ENCODE measurements at regions not wholly inside any gene's neighbourhood (a gene's known extent, or its start where the extent isn't known, plus 50 kb on each side); places are given as distances from the start of the nearest gene placed in this dataset.
A peak's percentile ranks its signal among the peaks of the same experiment; 100 is the strongest.
"Not testable (repeated sequence)": the region's sequence is repeated elsewhere in the genome, so short reads cannot be mapped to it uniquely, and the experiment has no call there.

DNA sequence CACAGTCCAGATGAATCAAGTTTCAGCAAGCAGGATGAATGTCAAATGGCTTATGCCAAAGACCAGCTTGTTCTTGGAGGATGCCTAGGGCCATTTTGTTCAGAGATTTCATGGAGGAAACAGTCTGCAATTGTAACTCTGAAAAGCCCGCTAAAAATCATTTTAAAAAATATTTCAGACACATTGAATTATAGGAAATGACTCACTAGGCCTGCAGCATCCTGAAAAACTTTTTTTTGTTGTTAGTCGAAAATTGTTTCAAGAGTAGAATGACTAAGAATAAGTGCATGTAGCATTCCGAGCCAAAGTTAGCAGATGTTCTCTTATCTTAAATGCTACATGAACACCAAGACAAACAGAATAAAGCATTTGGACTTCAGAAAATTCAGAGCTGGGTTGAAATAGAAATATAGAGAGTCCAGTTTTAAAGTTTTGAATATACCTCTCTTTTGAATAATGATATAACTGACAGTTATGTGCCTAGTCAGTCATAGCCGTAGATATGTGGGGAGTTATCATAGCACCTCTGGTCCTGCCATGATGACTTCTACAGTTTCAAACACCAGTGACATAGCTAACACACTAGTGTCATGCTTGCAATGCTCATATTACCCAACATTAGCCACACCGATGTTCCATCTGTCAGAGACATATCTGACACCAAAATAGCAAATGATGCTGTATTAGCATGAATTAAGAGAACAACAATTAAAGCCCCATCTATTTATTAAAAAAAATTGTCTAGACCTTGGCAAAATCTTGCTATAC lies 1462.8 kb upstream of the GBE1 start:
- peak in 6 of 8 donors; percentile 33 to 74 (median 62) for ATAC-seq

DNA sequence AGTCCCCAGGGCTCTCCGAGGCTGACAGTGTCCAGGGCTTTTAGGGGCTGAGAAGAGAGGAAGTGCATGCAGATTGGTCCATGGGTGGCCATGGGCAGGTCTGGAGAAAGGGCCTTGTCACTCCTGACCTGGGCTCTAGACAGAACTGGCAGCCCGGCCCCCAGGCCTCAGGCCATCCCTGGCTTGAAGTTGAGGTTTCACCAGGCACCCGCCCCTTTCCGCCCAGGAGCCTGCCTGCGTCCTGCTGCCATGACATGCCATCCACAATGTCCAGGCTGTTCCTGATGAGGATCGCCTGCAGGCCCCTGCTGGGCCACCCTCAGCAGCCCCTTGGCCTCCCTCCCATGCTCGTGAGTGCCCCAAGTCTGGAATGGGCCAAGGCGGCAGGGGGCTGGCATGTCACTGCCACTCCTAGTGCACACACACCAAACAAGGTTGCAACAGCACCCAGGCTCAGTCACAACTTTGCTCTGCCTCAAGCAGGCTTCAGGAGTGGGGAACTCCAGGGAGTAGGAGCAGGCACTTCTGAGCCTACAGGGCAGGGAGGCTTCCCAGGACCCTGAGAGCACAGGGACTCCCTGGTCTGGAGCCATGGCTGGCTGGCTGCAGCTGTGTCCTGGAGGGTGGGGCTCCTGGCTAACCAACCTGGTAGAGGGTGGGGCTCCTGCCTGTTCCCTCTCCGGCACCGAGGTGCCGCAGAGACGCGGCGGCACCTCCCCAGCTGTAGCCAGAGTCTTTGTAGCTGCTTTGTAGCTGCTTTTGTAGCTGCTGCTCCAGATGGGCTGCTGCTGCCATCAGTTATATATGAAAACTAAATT lies 1457.1 kb upstream of the GBE1 start:
- H3K27me3 ChIP-seq, result no peaks in the 10 kb centered on the region
- intact Hi-C loops (cut with DNase I), result no loop called here

More for the DNA sequence above, 1462.8 kb upstream of the GBE1 start:
- intact Hi-C loops (cut with DNase I), result no loop called here
- Histone ChIP-seq H3K9me3 (peaks cover 0 to 3% (median 0%) of the 10 kb centered on the region in 11 donors), H3K4me1 (no peaks in the 10 kb centered on the region), H3K27ac (no peak overlapping the region), H3K27me3 (no peaks in the 10 kb centered on the region), H3K36me3 (no peaks in the 10 kb centered on the region), H3K4me3 (no peak overlapping the region)
- DNase-seq, result no peak
- TF ChIP-seq CTCF (IDR thresholded peaks at IDR 0.05), result no peak
- WGBS, 2 donors, result 43 to 53% methylated on average over 5 of the region's 5 CpGs

DNA sequence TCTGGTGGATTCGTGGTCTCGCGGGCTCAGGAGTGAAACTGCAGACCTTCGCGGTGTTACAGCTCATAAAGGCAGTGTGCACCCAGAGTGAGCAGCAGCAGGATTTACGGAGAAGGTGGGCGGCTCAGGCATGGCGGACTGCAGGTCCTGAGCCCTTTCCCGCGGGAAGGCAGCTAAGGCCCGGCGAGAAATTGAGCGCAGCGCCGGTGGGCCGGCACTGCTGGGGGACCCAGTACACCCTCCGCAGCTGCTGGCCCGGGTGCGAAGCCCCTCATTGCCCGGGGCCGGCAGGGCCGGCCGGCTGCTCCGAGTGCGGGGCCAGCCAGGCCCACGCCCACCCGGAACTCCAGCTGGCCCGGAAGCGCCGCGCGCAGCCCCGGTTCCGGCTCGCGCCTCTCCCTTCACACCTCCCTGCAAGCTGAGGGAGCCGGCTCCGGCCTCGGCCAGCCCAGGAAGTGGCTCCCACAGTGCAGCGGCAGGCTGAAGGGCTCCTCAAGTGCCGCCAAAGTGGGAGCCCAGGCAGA lies 1456.2 kb upstream of the GBE1 start:
- not testable (repeated sequence) for DNase-seq, H3K27me3 ChIP-seq
- 96% methylated on average over 38 to 41 of the region's 41 CpGs for WGBS, 2 donors

More for the DNA sequence above, 1457.1 kb upstream of the GBE1 start:
- WGBS, 2 donors, result 89 to 93% methylated on average over 14 of the region's 14 CpGs
- no peak overlapping the region for H3K4me3 ChIP-seq
- no peak for TF ChIP-seq CTCF (IDR thresholded peaks at IDR 0.05)
- peaks cover 0 to 15% (median 0%) of the 10 kb centered on the region in 11 donors for H3K9me3 ChIP-seq
- no peaks in the 10 kb centered on the region for H3K36me3 ChIP-seq
- ATAC-seq (peak in 2 of 8 donors; percentile 11 to 26), DNase-seq (no peak)
- no peaks in the 10 kb centered on the region for H3K4me1 ChIP-seq
- no peak overlapping the region for H3K27ac ChIP-seq

GRCh38 chr3:83216919-83217594 lies 1455.6 kb upstream of the GBE1 start:
- DNase-seq, result no peak
- 90% methylated on average over 24 of the region's 24 CpGs for WGBS, 2 donors
- TF ChIP-seq CTCF (IDR thresholded peaks at IDR 0.05), result no peak
- Histone ChIP-seq H3K4me1 (no peaks in the 10 kb centered on the region), H3K27me3 (no peaks in the 10 kb centered on the region), H3K36me3 (no peaks in the 10 kb centered on the region), H3K27ac (no peak overlapping the region), H3K4me3 (no peak overlapping the region), H3K9me3 (peaks cover 0 to 15% (median 0%) of the 10 kb centered on the region in 11 donors)
- ATAC-seq, result no peak
- intact Hi-C loops (cut with DNase I), result no loop called here

More for the DNA sequence above, 1456.2 kb upstream of the GBE1 start:
- ATAC-seq; H3K36me3 ChIP-seq; intact Hi-C loops (cut with DNase I); H3K4me3 ChIP-seq; H3K4me1 ChIP-seq; H3K27ac ChIP-seq: not testable (repeated sequence)
- H3K9me3 ChIP-seq, result peaks cover 0 to 15% (median 0%) of the 10 kb centered on the region in 11 donors

Measured in heart right ventricle (tissue), 16 donors.